ENCODE measurements at regions not wholly inside any gene's neighbourhood (a gene's known extent, or its start where the extent isn't known, plus 50 kb on each side); places are given as distances from the start of the nearest gene placed in this dataset.
"Not testable (repeated sequence)": the region's sequence is repeated elsewhere in the genome, so short reads cannot be mapped to it uniquely, and the experiment has no call there.

- no peak for DNase-seq (ENCODE audit: extremely low read depth in 1 of 11, low read depth in 9 of 11, low spot score in 4 of 11)
Measured at GRCh38 chr2:193279361-193279760, 1084.6 kb upstream of the TMEFF2 start.

GRCh38 chr2:193276988-193277387, 1082.3 kb upstream of the TMEFF2 start:
- no peak for DNase-seq (ENCODE audit: extremely low read depth in 1 of 11, low read depth in 9 of 11, low spot score in 4 of 11)

GRCh38 chr2:193276560-193276959, 1081.8 kb upstream of the TMEFF2 start:
- DNase-seq (ENCODE audit: extremely low read depth in 1 of 11, low read depth in 9 of 11, low spot score in 4 of 11): no peak

- no peak for DNase-seq (ENCODE audit: extremely low read depth in 1 of 11, low read depth in 9 of 11, low spot score in 4 of 11)
Measured at GRCh38 chr2:193276069-193276468, 1081.3 kb upstream of the TMEFF2 start.

- DNase-seq (ENCODE audit: extremely low read depth in 1 of 11, low read depth in 9 of 11, low spot score in 4 of 11): no peak
Measured at GRCh38 chr2:193272011-193272410, 1077.3 kb upstream of the TMEFF2 start.

GRCh38 chr2:193270816-193271215, 1076.1 kb upstream of the TMEFF2 start:
- DNase-seq (ENCODE audit: extremely low read depth in 1 of 11, low read depth in 9 of 11, low spot score in 4 of 11): no peak

GRCh38 chr2:193267496-193268002, 1072.8 kb upstream of the TMEFF2 start:
- DNase-seq (ENCODE audit: extremely low read depth in 1 of 11, low read depth in 9 of 11, low spot score in 4 of 11): no peak

GRCh38 chr2:193253014-193253530, 1058.3 kb upstream of the TMEFF2 start:
- DNase-seq (ENCODE audit: extremely low read depth in 1 of 11, low read depth in 9 of 11, low spot score in 4 of 11): no peak

- DNase-seq (ENCODE audit: extremely low read depth in 1 of 11, low read depth in 9 of 11, low spot score in 4 of 11): no peak
Measured at GRCh38 chr2:193251909-193252308, 1057.2 kb upstream of the TMEFF2 start.

GRCh38 chr2:193250389-193250788, 1055.7 kb upstream of the TMEFF2 start:
- DNase-seq (ENCODE audit: extremely low read depth in 1 of 11, low read depth in 9 of 11, low spot score in 4 of 11): no peak

- no peak for DNase-seq (ENCODE audit: extremely low read depth in 1 of 11, low read depth in 9 of 11, low spot score in 4 of 11)
Measured at GRCh38 chr2:193240752-193241151, 1046.0 kb upstream of the TMEFF2 start.

GRCh38 chr2:193231634-193232033, 1036.9 kb upstream of the TMEFF2 start:
- DNase-seq (ENCODE audit: extremely low read depth in 1 of 11, low read depth in 9 of 11, low spot score in 4 of 11): no peak

- DNase-seq (ENCODE audit: extremely low read depth in 1 of 11, low read depth in 9 of 11, low spot score in 4 of 11): no peak
Measured at GRCh38 chr2:193228276-193228675, 1033.5 kb upstream of the TMEFF2 start.

GRCh38 chr2:193222454-193222853, 1027.7 kb upstream of the TMEFF2 start:
- DNase-seq (ENCODE audit: extremely low read depth in 1 of 11, low read depth in 9 of 11, low spot score in 4 of 11): no peak

- no peak for DNase-seq (ENCODE audit: extremely low read depth in 1 of 11, low read depth in 9 of 11, low spot score in 4 of 11)
Measured at GRCh38 chr2:193219413-193219812, 1024.7 kb upstream of the TMEFF2 start.

- DNase-seq (ENCODE audit: extremely low read depth in 1 of 11, low read depth in 9 of 11, low spot score in 4 of 11): no peak
Measured at GRCh38 chr2:193201583-193201982, 1006.9 kb upstream of the TMEFF2 start.

- no peak for DNase-seq (ENCODE audit: extremely low read depth in 1 of 11, low read depth in 9 of 11, low spot score in 4 of 11)
Measured at GRCh38 chr2:193199322-193199721, 1004.6 kb upstream of the TMEFF2 start.

- DNase-seq (ENCODE audit: extremely low read depth in 1 of 11, low read depth in 9 of 11, low spot score in 4 of 11): no peak
Measured at GRCh38 chr2:193187816-193188215, 993.1 kb upstream of the TMEFF2 start.

- not testable (repeated sequence) for DNase-seq (ENCODE audit: extremely low read depth in 1 of 11, low read depth in 9 of 11, low spot score in 4 of 11)
Measured at GRCh38 chr2:193170981-193171380, 976.2 kb upstream of the TMEFF2 start.

- no peak for DNase-seq (ENCODE audit: extremely low read depth in 1 of 11, low read depth in 9 of 11, low spot score in 4 of 11)
Measured at GRCh38 chr2:193156480-193156879, 961.7 kb upstream of the TMEFF2 start.

GRCh38 chr2:193154076-193154475, 959.3 kb upstream of the TMEFF2 start:
- no peak for DNase-seq (ENCODE audit: extremely low read depth in 1 of 11, low read depth in 9 of 11, low spot score in 4 of 11)

- DNase-seq (ENCODE audit: extremely low read depth in 1 of 11, low read depth in 9 of 11, low spot score in 4 of 11): no peak
Measured at GRCh38 chr2:193153576-193153975, 958.8 kb upstream of the TMEFF2 start.
